Lower leg skin (tissue), 4 donors: ENCODE measurements at regions not wholly inside any gene's neighbourhood (a gene's known extent, or its start where the extent isn't known, plus 50 kb on each side); places are given as distances from the start of the nearest gene placed in this dataset.

Experiments used
- DNase-seq, 2 donors: peaks; one replicate each; pipeline ENCODE4 v3.0.0-alpha.2; 2019; ENCODE audit warnings: low spot score in 2 of 2
- H3K4me3 ChIP-seq: fragments of 200-600 bp; sonication (generic); 2 replicates; pipeline ENCODE4 v1.5.1; 2017; ENCODE audit warnings: mild to moderate bottlenecking, low read depth; ENCODE audit not compliant: poor library complexity, severe bottlenecking
- POLR2A ChIP-seq, 2 donors: fragments of 450-650 bp; IDR thresholded peaks; one replicate each; pipeline ENCODE4 v1.6.1; 2016 to 2017; ENCODE audit warnings: antibody characterized with exemption in 2 of 2, mild to moderate bottlenecking in 1 of 2, moderate library complexity in 1 of 2
- WGBS, 2 donors: methylation state at CpG; one replicate each; pipeline ENCODE4 v1.1.5; 2018; 5-methylcytosine and 5-hydroxymethylcytosine counted together
- intact Hi-C: fragments of 100-400 bp; cut with DNase I; formaldehyde crosslinking; loops from one replicate; pipeline ENCODE4 v1.15.0; 2023; ENCODE audit warnings: low total_unique reads
- TF ChIP-seq, protein P1 (sequence below), 3 donors: fragments of 450-650 bp; IDR thresholded peaks; one replicate each; pipeline ENCODE4 v1.5.1; 2016; ENCODE audit warnings: antibody characterized with exemption in 3 of 3, mild to moderate bottlenecking in 3 of 3, moderate library complexity in 2 of 3

DNA sequence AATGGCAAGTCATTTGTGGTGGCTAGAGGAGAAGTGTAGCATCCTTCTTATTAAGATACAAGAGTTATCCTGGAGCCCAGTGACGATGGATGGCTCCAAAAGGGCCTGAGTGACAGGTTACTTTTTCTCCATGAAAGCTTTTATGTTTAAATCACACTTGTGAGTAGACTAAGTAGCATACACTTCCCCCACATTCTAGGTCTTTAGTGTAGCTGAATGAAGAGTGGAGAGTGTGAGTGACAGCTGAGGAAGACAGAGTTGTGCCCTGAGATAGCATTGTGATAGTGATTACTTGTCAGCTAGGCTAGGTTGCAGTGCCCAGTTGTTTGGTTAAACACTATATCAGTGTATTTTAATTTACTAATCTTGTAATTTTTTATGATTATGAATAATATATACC, 337.8 kb downstream of the TENT4A start:
- TF ChIP-seq, protein P1, sequence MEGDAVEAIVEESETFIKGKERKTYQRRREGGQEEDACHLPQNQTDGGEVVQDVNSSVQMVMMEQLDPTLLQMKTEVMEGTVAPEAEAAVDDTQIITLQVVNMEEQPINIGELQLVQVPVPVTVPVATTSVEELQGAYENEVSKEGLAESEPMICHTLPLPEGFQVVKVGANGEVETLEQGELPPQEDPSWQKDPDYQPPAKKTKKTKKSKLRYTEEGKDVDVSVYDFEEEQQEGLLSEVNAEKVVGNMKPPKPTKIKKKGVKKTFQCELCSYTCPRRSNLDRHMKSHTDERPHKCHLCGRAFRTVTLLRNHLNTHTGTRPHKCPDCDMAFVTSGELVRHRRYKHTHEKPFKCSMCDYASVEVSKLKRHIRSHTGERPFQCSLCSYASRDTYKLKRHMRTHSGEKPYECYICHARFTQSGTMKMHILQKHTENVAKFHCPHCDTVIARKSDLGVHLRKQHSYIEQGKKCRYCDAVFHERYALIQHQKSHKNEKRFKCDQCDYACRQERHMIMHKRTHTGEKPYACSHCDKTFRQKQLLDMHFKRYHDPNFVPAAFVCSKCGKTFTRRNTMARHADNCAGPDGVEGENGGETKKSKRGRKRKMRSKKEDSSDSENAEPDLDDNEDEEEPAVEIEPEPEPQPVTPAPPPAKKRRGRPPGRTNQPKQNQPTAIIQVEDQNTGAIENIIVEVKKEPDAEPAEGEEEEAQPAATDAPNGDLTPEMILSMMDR (IDR thresholded peaks at IDR 0.05), result no peak
- TF ChIP-seq POLR2A (IDR thresholded peaks at IDR 0.05), result no peak
- WGBS, 2 donors, result 65 to 80% methylated on average over 1 of the region's 1 CpG
- no peak overlapping the region for H3K4me3 ChIP-seq
- intact Hi-C loops, result no loop called here
- no peak for DNase-seq

- H3K4me3 ChIP-seq, result no peak overlapping the region
- TF ChIP-seq, protein P1 (IDR thresholded peaks at IDR 0.05), result no peak
- TF ChIP-seq POLR2A (IDR thresholded peaks at IDR 0.05), result no peak
- intact Hi-C loops, result no loop called here
- DNase-seq, result no peak
These were observed 339.9 kb downstream of the TENT4A start for GRCh38 chr5:7053125-7053524.

DNA sequence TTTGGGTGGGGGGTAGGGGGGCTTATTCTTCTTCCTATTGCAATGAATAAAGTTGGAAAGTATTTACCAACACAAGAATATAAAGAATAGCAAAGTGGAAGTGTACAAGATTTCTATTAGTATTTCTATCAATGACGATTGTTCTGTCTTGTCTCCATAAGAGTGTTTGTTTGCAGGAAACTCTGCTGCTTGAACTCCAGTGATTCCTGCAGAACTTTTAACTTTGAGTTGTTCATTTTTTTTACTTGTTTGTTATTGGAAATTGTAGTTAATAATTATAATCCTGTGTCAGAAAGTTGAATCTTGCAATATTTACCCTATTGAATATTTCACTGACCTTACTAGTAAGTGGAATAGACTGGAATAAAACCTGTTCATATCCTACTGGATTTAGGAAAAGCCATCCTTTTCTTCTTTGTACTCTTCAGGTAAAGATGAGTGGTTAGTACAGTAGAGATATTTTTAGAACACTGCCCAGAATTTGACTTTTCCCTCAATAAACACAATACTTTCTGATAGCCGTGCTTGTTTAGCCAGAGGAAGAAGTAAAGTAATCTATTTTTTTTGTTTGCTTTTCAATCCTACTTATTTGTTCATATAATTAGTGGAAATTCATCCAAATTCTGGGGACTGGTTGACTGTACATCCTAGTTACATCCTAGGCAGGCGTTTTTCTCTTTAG, 340.4 kb downstream of the TENT4A start:
- TF ChIP-seq POLR2A (IDR thresholded peaks at IDR 0.05), result no peak
- TF ChIP-seq, protein P1 (IDR thresholded peaks at IDR 0.05), result no peak
- 87 to 90% methylated on average over 3 of the region's 3 CpGs for WGBS, 2 donors
- intact Hi-C loops, result no loop called here
- DNase-seq, result no peak
- H3K4me3 ChIP-seq, result no peak overlapping the region

DNA sequence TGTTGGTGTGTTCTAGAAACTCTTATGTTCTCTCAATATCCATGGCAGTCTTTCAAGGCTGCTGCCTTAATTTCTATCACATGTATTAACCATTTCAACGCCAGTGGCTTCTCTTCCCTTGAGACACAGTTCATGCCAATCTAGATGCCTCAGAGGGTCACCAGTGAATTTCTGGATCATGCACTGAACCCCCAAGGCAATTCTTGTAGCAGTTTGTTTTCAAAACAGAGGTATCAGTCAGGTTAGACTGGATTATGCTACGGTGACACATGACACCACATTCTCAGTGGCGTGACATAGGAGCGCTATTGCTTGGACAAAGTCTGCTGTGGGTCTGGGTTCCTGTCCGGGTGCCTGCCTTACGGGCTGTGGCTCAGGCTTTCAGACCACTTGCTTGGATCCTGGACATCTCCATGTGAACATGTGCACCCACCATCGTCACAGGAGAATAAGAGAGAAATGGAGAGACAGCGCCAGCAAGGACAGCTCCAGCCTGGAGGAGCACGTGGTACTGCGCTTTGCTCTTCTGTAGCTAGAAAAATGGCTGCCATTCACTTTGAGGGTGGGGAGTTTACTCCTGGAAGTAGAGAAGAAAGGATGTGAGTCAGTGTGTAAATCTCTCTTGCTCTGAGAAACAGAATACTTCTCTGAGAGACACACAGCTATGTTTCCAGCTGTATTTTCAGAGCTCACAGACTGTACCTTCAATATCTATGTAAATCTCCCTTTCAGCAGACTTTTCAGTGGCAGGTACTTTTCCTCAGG, 329.3 kb upstream of the ADCY2 start:
- intact Hi-C loops, result no loop called here
- no peak for TF ChIP-seq POLR2A (IDR thresholded peaks at IDR 0.05)
- TF ChIP-seq, protein P1 (IDR thresholded peaks at IDR 0.05), result no peak
- 81 to 86% methylated on average over 10 of the region's 10 CpGs for WGBS, 2 donors
- H3K4me3 ChIP-seq, result no peak overlapping the region
- DNase-seq, result no peak

- no peak overlapping the region for H3K4me3 ChIP-seq
- no peak for TF ChIP-seq POLR2A (IDR thresholded peaks at IDR 0.05)
- TF ChIP-seq, protein P1 (IDR thresholded peaks at IDR 0.05), result no peak
- intact Hi-C loops, result no loop called here
- 63 to 65% methylated on average over 6 of the region's 6 CpGs for WGBS, 2 donors
- DNase-seq, result no peak
These were observed 327.8 kb upstream of the ADCY2 start for GRCh38 chr5:7068156-7068555.
